Urinary bladder (tissue), 3 donors: ENCODE measurements at regions not wholly inside any gene's neighbourhood (a gene's known extent, or its start where the extent isn't known, plus 50 kb on each side); places are given as distances from the start of the nearest gene placed in this dataset.

Source experiments
- DNase-seq: peaks from one replicate; pipeline ENCODE4 v3.0.0-alpha.2; 2015; ENCODE audit errors: extremely low spot score
- H3K27ac ChIP-seq: one replicate; pipeline ENCODE4 v1.5.1; 2013; ENCODE audit warnings: low read depth, mild to moderate bottlenecking, moderate library complexity
- H3K36me3 ChIP-seq: one replicate; pipeline ENCODE4 v1.6.1; 2013; ENCODE audit warnings: mild to moderate bottlenecking, moderate library complexity; ENCODE audit not compliant: insufficient read depth
- H3K4me1 ChIP-seq: one replicate; pipeline ENCODE4 v1.6.1; 2013; ENCODE audit warnings: mild to moderate bottlenecking, moderate library complexity; ENCODE audit not compliant: insufficient read depth
- H3K4me3 ChIP-seq: one replicate; pipeline ENCODE4 v1.5.1; 2013; ENCODE audit warnings: low read depth, low read length
- WGBS: extraction: QIAGEN DNeasy Blood & Tissue Kit; methylation state at CpG from one replicate; pipeline ENCODE4 v1.1.7; 2013; 5-methylcytosine and 5-hydroxymethylcytosine counted together
- donor health status: healthy with polysubstance abuse.
- donor health status: healthy.

GRCh38 chr3:10741891-10742671 lies 73.9 kb upstream of the SLC6A11 start:
- no peak overlapping the region for H3K27ac ChIP-seq
- 71% methylated on average over 10 of the region's 10 CpGs for WGBS
- no peaks in the 10 kb centered on the region for H3K36me3 ChIP-seq
- H3K4me3 ChIP-seq = no peak overlapping the region
- no peak for DNase-seq
- H3K4me1 ChIP-seq = no peaks in the 10 kb centered on the region

GRCh38 chr3:10743366-10744097 lies 72.5 kb upstream of the SLC6A11 start:
- Histone ChIP-seq H3K4me3 (no peak overlapping the region), H3K36me3 (no peaks in the 10 kb centered on the region), H3K4me1 (no peaks in the 10 kb centered on the region), H3K27ac (no peak overlapping the region)
- WGBS = 85% methylated on average over 12 of the region's 12 CpGs
- DNase-seq = no peak

DNA sequence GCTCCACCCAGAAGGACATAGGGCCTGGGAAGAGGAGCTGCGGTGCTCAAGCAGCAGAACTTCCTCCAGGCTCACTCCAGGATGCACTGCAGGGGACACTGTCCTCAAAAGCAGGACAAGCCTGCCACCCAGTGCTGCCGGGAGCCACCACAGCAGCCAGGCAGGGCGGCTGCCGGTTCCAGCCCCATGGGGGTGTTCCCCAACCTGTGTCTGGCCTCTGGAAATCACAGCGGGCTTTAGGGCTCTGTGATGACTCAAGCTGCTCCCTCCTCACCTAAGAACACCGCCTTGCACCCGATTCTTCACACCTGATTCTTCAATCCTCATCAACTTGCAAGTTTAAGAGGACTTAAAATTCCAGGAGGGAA lies 71.9 kb upstream of the SLC6A11 start:
- H3K4me3 ChIP-seq = no peak overlapping the region
- no peaks in the 10 kb centered on the region for H3K4me1 ChIP-seq
- H3K27ac ChIP-seq = no peak overlapping the region
- DNase-seq = no peak
- WGBS = 24% methylated on average over 7 of the region's 7 CpGs
- H3K36me3 ChIP-seq = no peaks in the 10 kb centered on the region

- Histone ChIP-seq H3K4me1 (no peaks in the 10 kb centered on the region), H3K27ac (no peak overlapping the region), H3K36me3 (no peaks in the 10 kb centered on the region), H3K4me3 (no peak overlapping the region)
- no peak for DNase-seq
Observed at GRCh38 chr3:10745392-10745791, 70.6 kb upstream of the SLC6A11 start.

- H3K36me3 ChIP-seq = no peaks in the 10 kb centered on the region
- no peak overlapping the region for H3K27ac ChIP-seq
- H3K4me1 ChIP-seq = no peaks in the 10 kb centered on the region
- DNase-seq = no peak
- H3K4me3 ChIP-seq = no peak overlapping the region
- WGBS = 60% methylated on average over 4 of the region's 4 CpGs
Observed at GRCh38 chr3:10746001-10746400, 70.0 kb upstream of the SLC6A11 start.

GRCh38 chr3:10746684-10747083 lies 69.3 kb upstream of the SLC6A11 start:
- no peak for DNase-seq
- WGBS = 94% methylated on average over 2 of the region's 2 CpGs

GRCh38 chr3:10747341-10747740 lies 68.7 kb upstream of the SLC6A11 start:
- no peaks in the 10 kb centered on the region for H3K4me1 ChIP-seq
- no peak overlapping the region for H3K4me3 ChIP-seq
- H3K36me3 ChIP-seq = no peaks in the 10 kb centered on the region
- DNase-seq = no peak
- WGBS = 76% methylated on average over 6 of the region's 6 CpGs
- H3K27ac ChIP-seq = no peak overlapping the region

More at GRCh38 chr3:10746684-10747083, 69.3 kb upstream of the SLC6A11 start:
- H3K4me1 ChIP-seq = no peaks in the 10 kb centered on the region
- H3K36me3 ChIP-seq = no peaks in the 10 kb centered on the region
- H3K27ac ChIP-seq = no peak overlapping the region
- H3K4me3 ChIP-seq = no peak overlapping the region

DNA sequence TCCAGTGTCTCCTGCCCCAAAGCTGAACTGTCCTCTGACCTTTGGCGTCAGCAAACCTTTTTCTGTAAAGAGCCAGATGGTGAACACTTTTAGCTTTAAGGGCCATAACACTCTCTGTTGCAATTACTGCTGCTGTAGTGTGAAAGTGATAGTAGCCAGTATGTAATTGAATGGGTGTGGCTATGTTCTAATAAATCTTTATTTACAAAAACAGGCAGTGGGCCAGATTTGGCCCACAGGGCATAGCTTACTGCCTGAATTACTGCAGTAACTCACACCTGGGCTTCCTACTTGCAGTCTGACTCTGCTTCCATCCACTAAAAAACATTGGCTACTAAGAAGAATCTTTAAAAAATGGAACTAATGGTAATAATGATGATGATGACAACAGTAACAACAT lies 68.0 kb upstream of the SLC6A11 start:
- H3K36me3 ChIP-seq = no peaks in the 10 kb centered on the region
- no peak overlapping the region for H3K27ac ChIP-seq
- DNase-seq = no peak
- H3K4me1 ChIP-seq = no peaks in the 10 kb centered on the region
- H3K4me3 ChIP-seq = no peak overlapping the region
- 59% methylated on average over 1 of the region's 1 CpG for WGBS

DNA sequence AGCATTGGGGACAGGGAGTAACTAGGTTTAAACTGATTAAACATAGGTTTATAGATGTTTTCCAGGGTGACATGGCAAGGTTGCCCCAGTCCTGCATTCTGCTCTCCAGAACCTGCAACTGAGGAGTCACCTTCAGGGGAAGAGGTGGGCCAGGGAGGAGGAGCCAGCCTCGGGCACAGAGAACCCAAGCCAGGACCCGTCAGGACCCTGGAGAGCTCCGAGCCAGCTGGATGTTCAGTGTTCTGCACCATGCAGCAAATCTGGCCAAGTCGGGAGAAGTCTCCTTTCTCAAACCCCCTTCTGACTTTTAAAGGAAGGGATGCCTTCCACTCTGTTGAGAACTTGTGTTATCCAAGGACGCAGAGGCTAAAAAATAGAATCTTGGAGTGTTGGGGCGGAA lies 62.1 kb upstream of the SLC6A11 start:
- no peaks in the 10 kb centered on the region for H3K4me1 ChIP-seq
- 16% methylated on average over 6 of the region's 6 CpGs for WGBS
- no peak for DNase-seq
- no peaks in the 10 kb centered on the region for H3K36me3 ChIP-seq
- no peak overlapping the region for H3K4me3 ChIP-seq
- no peak overlapping the region for H3K27ac ChIP-seq

- WGBS = 65% methylated on average over 2 of the region's 2 CpGs
- no peaks in the 10 kb centered on the region for H3K36me3 ChIP-seq
- H3K4me1 ChIP-seq = no peaks in the 10 kb centered on the region
- no peak overlapping the region for H3K4me3 ChIP-seq
- H3K27ac ChIP-seq = no peak overlapping the region
- no peak for DNase-seq
Observed at GRCh38 chr3:10756546-10756945, 59.5 kb upstream of the SLC6A11 start.

- Histone ChIP-seq H3K4me3 (no peak overlapping the region), H3K4me1 (no peaks in the 10 kb centered on the region), H3K27ac (no peak overlapping the region), H3K36me3 (no peaks in the 10 kb centered on the region)
- DNase-seq = no peak
- WGBS = 58% methylated on average over 10 of the region's 10 CpGs
Observed at GRCh38 chr3:10757021-10757820, 58.8 kb upstream of the SLC6A11 start.

GRCh38 chr3:10757821-10758130 lies 58.3 kb upstream of the SLC6A11 start:
- H3K36me3 ChIP-seq = no peaks in the 10 kb centered on the region
- DNase-seq = no peak
- WGBS = 23% methylated on average over 1 of the region's 1 CpG
- H3K4me3 ChIP-seq = no peak overlapping the region
- H3K4me1 ChIP-seq = no peaks in the 10 kb centered on the region
- H3K27ac ChIP-seq = no peak overlapping the region

DNA sequence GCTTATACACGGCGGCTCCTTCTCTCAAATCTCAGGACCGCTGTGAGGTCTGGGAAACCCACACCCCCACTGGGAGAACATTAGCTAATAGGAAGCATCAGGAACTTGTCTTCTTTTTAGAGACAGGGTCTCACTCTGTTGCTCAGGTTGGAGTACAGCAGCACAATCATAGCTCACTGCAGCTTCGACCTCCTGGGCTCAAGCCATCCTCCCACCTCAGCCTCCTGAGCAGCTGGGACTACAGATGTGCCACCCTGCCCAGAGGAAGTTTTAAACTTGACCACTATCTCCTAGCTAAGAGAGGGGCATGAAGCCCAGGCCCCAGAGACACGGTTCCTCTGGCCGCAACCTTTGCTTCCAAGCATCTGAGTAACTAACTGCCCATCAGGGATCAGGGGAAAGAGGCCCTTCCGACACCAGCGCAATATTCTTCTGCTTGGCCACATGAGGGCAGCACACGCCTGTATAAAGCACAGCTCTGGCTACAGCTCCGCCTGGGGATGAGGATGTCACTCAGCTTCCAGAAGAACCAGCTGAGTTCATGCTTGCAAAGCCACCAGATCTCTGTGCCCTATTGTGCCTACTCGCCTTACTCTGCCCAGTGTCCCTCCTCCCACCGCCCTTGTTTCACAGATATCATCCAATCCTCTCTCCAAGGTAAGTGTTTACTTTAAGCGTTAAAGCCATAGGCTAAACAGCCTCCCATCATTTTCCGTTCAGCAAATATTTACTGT lies 57.6 kb upstream of the SLC6A11 start:
- 35% methylated on average over 14 of the region's 14 CpGs for WGBS
- H3K27ac ChIP-seq = no peak overlapping the region
- no peak for DNase-seq

More for the DNA sequence above, 57.6 kb upstream of the SLC6A11 start:
- H3K36me3 ChIP-seq = no peaks in the 10 kb centered on the region
- no peak overlapping the region for H3K4me3 ChIP-seq
- H3K4me1 ChIP-seq = no peaks in the 10 kb centered on the region
